ENCODE measurements at regions not wholly inside any gene's neighbourhood (a gene's known extent, or its start where the extent isn't known, plus 50 kb on each side); places are given as distances from the start of the nearest gene placed in this dataset.
A peak's percentile ranks its signal among the peaks of the same experiment; 100 is the strongest.

DNA sequence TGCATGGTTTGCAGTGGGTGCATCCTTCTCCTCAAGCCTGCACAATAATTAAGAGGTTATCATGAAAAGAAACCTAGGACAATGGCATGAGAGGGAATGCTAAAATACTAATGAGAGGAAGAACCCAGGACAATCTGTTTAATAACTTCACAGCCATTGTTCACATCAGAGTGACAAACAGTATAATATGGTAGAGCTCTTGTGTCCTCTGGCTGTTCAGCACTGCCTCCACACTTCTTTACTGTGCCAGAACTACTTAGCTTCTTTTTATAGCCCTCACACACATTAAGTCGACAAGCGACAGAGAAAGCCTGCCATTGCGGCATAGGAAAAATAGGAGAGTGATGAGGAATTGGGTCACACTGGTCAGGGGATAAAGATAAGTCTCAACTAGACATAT is 65.0 kb upstream of the MEIS2 start:
- no peak for DNase-seq

DNA sequence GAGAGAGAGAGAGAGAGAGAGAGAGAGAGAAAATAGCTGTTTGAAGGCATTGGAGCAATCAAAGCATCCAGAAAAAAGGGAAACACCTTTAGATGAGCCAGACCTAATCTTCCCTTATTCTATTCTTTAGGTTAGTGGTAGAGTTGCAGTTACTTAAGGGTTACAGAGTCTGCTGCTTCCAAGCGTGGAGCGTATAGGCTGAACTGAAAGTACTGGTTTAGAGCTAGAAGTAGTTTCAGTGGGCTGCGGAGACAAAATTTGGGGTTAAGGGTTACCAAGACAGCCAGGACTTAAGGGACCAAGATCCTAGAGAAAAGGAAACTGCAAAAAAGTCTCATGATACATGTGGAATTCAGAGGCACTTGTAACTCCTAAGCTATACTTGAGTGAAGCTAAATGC is 66.1 kb upstream of the MEIS2 start:
- DNase-seq = no peak

DNA sequence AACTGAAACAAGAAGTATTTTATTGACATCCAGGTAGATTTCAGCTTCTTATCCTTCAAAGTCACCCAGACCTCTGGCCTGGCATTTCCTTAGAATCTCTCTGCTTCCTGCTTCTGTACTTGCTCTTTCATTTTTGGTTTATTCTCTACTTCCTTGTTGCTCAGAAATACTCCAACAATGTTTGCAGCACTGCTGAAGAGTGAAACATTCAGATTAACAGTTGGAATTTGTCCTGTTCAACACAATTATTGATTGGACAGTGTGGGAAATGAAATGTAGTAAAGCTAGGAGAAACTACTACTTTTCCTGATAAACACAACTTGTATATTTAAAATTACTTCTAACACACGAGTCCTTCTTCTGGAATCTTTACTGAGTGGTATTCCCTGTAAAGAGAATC is 81.0 kb upstream of the MEIS2 start:
- DNase-seq = no peak

DNA sequence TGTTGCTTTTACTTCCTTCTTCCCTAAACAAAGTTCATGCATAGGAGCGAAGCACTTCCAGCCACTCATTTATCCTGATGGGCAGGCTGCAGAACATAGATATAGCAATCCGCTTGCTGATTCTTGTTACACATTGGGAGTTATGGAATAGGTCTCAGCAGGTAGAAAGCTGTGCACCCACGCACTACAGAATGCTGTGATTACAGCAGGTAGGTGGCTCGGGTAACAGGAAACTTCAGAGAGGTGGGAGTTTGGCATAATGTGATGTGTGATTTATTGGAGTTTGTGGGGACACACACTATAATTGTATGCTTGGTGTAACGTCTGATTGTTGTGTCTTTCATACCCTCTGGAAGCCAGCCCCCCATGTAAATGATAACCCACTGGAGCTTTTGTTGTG is 99.2 kb upstream of the MEIS2 start:
- DNase-seq = no peak

DNA sequence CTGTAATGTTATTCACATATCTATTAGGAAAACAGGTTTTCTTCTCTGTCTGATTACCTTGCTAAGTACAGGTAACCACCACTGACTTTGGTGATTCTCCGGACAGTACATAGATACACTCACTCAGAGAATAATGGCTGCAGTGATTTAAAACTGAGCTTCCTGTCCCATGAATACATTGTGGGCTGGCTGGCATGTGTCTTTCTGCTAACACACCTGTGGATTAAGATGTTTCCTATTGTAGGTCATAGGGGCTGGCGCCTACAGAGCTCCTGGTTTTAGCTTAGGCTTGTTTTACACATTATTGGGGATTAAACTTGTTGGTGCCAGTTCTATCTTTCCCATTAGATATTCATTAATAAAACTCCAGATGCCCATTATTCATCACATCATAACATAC is 102.7 kb upstream of the MEIS2 start:
- no peak for DNase-seq

DNA sequence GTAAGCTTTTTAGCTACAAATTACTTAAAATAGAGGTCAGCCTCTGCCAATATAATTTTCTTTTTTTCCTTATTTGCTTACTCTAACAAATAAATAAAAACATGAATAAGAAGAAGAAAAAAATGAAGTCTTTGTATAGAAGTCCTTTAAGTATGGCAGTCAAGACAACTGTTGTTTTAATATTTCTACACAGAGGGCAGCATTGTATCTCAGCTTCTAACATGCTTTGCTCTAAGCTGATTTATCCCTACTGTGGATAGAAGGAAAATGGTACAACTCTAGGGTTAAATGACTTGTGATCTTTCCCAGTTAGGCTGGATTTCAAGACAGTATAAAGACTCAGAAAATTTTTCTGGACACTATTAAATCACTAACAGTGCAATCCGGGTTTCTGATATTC is 104.3 kb upstream of the MEIS2 start:
- DNase-seq = no peak

DNA sequence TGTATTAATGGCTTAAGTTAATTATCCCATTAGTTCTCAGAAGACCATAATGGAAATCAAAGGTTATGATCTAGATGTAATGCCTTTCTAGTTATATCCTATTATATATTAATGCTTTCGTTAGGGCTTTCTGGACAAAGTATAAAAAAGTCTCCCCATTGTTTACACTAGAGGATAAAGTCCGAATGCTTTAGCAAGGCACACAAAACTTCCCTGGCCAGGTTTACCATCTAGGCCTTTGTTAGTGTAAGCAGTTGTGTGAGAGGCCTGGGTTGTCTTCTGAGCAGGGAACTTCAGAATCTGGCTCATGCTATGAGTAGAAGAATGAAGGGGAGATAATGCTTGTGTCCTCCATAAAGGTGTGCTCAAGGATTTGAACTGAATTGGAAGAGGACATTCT is 106.3 kb upstream of the MEIS2 start:
- DNase-seq = no peak

DNA sequence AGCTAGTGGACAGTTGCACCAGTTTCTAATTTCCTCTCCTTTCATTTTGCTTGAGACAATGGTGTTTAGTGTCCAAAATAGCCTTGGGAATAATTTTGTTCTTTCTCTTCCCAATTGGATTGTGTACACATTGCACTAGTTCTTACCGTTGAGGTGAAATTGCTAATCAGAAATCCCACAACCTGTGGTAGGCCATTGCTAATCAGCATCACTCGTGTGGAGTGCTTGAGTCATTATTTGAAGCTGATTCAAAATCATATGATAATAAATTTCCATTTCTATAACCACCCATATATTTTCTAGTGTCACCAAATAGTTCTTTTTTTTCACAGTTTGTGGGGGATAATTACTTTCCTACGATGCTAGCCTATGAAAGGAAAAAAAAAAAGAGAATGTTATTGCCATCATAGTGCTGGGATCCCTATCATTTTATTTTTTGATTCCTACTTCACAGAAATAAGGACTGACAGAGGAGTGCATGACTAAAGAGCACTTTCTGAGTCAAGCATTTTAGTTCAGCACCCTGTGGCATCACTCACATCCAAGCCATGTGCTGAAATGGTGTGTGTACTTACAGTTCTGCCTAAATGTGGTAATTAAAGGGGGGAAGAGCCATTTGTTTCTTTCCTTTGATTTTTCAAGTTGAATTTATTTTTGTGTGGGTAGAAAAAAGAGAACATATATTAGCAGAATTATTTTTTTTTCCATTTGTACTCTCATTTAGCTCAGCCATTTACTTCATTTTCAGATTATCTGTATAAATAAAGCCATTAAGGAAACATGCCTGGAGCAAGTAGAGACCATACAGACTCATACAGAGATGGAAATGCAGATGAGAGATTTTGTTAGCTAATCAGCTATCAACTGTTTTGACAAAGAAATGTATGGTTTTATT is 108.0 kb upstream of the MEIS2 start:
- DNase-seq = no peak

DNA sequence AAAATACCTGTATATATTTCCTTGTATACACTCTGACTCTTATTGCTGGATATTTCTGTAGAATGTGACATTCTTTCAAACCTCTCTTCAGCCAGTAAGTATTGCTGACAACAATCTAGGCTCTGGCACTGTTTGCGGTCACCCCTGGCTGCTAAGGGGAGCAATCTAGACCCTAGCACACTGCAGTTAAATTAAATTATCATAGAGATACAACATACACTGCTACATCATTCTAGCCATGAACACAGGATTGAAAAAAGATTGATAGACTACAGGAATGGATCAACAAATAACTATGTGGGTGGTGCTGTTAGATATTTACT is 108.7 kb upstream of the MEIS2 start:
- DNase-seq = no peak

DNA sequence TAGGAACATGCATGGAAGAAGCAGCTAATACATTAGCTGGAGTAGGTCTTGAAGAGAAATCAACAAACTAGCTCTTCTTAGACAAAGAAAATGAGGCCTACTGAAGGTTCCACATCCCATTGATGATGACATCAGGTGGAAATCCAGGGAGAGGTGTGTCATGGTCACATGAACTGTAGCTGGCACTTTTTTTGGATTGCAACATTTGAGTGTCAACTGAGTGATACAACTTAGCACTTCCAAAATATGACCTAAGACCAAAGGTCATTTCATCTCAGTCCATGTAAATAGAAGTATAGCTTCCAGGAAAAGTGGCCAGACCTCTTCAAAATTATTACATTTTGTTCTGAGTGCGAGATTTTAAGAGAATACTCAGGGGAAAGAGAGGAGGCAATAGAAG is 117.2 kb upstream of the MEIS2 start:
- DNase-seq = no peak

DNA sequence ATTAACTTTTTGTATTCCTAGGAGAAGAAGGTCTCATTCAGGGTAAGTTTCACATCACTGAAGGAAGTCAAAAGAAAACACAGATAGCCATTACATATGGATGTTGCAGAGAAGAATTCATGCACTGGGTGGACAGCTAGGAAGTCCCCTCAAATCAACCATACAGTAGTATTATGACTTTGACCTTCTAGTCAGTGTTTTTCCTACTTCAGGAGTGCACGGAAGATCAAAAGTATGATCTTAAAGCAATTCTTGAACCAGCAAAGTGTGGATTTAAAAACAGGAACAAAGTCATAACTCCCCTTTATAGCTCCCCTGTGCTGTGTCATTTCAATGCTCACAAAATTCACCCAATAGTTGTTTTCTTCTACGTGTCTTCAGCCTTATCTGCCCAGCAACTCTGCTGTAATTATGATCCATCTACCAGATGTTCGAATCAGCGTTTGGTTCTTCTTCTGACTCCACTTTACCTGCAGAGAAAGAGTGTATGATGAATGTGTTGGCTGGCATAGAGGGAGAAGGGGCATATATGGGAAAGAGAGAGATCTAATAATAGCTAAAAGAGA is 118.1 kb upstream of the MEIS2 start:
- DNase-seq = no peak

DNA sequence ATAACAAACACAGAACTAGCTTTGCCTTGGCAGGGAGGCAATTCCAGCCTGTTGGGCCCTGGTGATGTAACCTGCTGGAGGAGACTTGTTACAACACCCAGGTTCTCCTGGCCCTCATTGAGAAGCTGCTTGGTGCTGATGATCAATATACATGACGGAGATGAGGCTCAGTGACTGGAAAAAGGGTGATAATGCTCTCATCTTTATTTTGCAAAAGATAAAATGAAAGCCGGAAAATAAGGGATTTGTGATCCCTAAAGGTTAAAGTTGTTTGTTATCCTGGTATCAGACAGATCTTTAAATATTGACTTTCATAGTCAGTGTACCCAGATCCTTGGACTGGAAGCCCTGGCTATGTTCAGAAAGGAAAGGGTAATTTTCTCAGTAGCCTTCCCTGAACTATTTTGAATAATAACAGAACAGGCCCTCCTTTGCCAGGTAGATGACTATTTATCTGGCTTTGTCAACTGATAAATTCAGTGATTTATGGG is 118.9 kb upstream of the MEIS2 start:
- no peak for DNase-seq

DNA sequence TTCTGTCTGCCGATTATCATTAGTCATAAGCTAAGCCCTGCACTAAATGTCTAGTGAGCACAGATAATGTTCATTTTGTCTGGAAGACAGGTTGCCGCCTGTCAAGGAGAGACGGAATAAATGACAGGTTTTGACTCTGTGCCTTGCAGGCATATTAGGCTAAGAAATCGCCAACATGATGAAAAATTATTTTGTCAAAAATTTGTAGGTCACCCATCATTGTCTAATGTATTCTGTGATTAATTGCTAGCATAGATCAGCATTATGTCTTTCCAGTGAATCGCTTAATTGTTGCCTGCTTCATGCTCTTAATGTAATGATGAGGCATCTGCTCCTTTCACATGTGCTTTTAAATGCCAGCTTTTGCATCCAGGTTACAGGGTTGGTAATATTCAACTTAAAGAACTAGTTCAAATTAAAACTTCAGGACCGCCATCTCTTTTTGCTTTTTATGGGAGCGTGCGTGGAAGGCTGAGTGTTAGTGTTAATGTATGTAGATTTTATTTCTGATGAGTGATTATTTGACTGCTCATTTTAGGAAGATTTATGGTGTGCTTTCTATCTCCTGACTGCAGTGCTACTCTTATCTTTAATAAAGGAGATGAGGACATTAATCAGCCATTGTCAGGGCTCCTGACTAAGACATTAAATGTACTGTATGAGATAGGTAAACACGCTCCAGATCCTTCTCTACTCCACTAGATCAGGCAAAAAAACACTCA is 120.8 kb upstream of the MEIS2 start:
- peak; percentile 88 for DNase-seq

DNA sequence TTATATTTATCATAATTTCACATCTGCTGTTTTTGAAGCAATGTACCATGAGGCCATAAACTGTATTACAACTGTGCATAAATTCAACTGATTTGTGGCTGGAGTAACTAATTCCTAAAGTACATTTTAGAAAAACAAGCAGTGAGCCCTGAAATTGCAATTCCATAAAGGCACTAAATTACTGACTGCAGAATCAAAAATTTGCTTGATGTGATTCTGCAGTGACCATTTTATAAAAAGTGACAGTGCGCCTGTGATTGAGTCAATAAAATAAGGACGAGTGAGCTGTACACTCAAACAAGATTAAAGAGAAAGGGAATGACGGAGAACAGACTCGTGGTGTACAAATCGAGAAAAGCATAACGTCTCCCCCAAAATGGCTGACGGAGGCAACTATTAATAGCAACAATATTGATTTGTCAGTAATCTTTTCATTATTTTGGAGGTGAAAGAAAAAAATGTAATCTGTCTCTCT is 121.4 kb upstream of the MEIS2 start:
- DNase-seq = peak; percentile 87

DNA sequence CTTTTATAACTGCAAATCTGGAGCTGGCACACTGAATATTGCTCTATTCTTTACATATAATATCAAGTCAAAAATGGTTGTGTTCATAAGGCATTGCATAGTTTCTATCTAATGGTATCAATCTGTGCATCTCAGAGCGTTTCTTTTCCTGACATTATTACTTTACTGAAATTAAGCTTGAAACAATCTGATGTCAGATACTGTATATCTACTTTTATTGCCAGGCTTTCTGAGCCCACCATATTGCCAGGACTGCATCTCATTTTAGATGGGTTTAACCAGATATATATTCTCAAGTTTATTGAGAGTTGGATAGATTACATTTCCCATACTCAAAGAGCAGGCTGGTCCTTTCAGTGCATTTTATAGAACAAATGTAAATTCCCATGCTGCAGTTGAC is 122.7 kb upstream of the MEIS2 start:
- no peak for DNase-seq

DNA sequence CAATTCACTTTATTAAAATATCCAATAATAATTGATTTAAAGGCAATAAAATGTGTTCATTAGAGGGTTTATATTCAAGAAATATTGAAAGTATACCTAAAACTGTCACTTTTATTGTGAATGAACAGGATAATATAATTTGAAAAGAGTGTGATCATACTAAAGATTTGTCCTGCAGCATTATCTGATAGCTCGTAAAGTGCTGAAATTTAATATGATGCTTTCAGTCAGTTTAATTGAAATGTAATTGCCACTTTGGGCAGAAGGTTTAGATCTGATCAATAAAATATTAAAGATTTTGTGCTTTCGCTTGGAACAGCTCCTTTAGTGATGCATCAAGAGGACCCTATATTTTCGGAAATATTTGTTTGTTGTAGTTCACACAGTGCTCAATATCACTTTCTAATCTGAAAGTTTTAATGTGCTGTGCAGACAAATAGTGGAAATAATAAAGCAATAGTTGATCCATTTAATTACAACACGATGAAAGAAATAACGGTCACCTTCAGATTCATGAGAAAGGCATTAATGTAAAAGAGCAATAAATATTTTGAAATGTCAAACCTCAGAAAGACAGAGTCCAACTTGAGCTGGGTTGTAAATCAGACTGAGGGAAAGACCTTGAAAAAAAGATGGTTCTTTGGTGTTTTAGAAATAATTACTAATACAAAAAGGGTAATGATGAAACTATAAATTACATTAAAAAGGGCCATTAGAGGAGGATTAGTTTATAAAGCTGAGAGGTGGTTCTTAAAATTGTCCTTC is 129.7 kb upstream of the MEIS2 start:
- DNase-seq = no peak

DNA sequence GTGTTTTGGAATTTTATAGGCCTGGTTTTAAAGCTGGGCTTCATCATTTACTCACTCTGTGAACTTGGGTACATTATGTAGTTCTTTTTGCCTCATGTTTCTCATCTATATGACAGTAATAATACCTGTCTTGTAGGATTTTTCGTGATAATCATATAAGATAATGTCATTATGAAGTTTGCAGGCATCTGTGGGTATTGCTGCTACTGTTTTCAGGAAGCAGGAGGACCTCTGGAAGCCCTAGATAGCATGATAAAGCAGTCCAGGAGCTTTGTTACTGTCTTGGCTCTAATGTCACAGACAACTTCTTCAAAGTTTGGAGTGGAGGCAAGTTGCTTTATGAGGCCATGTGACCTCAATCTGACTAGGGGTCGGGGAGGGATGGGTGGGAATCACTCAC is 145.0 kb upstream of the MEIS2 start:
- DNase-seq = no peak

DNA sequence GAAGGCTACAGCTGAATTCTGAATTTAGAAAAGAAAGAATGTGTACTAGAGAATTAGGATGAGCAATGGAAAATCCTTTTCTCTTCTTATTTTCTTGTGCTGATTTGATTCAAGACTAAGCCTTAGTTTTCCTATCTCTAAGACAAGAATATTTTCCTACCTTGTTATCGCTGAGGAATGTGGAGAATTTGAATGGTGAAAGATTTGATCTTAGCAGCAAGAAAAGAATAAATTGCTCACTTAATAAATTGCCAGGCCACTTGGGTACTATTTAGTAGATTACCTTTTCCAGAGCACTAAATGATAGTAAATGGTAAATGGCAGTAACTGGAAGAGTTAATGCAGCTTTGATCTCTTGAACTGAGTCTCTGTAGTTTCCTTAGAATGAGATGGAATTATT is 145.7 kb upstream of the MEIS2 start:
- DNase-seq = no peak

DNA sequence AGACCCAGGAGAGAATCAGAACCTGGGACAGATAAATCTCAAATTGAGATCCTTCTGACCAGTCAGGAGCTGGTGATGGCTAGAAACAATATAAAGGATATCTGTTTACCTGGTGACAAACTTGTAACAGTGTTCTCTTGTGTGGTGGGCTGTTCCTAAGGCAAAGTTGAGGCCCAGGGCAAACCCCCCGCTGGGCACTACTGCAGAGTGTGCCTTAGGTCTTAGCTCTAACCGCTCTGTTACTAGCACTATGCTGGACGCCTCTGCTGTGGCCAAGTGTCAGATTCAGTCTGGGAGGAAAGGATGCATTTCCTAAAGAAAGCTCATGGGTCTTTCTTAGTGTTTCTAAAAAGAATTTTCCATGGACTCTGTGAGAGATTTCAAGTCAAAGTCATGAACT is 146.5 kb upstream of the MEIS2 start:
- no peak for DNase-seq

DNA sequence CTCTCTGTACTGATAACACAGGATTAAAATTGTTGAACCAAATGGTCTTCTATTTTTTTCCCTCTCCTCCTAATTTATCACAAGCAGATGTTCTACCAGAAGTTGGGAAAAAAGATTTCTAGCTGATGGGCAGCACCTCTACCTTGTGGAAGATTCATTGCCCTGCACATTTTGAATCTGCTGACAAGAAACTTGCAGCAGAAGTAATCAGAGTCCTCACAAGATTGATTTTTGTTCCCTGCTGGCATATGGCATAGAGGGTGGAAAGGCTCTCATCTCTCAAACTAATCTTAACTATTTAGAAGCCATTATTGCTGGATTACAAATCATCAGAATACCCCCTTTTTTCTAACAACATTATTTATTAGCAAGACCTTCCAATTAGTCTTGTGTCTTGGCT is 148.9 kb upstream of the MEIS2 start:
- DNase-seq = no peak

DNA sequence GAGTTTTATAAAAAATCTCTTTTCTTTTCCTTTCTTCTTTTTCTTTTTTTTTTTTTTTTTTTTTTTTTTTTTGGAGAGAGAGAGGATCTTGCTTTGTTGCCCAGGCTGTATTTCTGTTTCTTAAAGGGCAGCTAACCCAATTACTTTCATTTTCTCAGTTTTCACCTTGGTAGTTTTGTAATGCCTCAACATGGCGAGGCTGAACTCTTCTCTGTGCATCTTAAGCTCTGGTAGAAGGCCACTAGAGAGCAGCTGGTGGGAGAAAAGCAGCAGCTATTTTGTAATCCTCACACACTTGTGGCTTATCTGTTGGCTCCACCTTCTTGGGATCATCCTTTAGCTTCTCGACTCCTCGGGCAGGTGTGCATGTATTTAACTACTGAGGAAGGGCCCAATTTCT is 152.2 kb upstream of the MEIS2 start:
- DNase-seq = no peak

DNA sequence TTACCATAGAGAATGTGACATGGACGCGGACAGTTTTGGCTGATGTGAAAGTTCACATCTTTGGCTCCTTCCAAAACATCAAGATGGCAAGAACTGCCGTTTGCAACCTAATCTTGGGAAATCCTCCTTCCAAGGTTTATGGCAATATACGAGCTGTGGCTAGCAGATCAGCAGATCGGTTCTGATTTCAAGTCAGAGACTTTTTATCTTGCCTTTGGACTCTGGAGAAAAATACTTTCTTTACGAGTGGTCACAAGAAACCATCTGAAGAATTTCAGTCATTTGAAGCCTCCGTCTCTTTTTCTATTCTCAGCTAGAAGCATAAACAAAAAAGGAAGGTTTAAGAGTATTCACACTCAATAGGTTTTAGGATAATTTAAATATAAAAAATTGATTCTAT is 153.5 kb upstream of the MEIS2 start:
- no peak for DNase-seq

DNA sequence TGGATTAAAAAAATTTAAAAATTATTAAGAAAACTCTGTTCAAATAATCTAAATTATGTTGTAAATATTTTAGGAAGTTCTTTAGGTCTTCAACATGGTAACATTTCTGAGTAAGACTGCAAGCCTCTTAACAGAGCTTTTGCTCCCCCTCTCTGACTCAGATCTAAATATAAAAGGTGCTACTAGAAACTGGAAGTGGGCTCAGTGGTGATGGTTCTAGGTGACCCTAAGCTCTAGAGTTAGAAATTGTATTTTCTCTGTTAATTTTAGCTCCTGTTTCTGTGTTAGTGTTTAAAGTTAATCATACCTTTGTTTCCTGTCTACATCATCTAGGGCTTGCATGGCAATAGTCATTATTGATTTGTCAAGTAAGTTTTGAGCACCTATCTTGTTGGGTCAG is 159.9 kb upstream of the MEIS2 start:
- DNase-seq = no peak

All from NCI-H1417 treated with DMSO at 0.1 percent for 48 hours (cell line).